Keratinocyte (primary cell): ENCODE measurements at regions not wholly inside any gene's neighbourhood (a gene's known extent, or its start where the extent isn't known, plus 50 kb on each side); places are given as distances from the start of the nearest gene placed in this dataset.
"Not testable (repeated sequence)": the region's sequence is repeated elsewhere in the genome, so short reads cannot be mapped to it uniquely, and the experiment has no call there.

Source experiments
- DNase-seq: peaks from one replicate; pipeline ENCODE4 v3.0.0-alpha.2; 2011; ENCODE audit warnings: low read depth, missing footprints, low spot score
- FAIRE-seq: peaks from 2 replicates; lab custom pipeline; 2011; peaks lifted over from hg19 to GRCh38; lab: Jason Lieb, UNC
- H2AFZ ChIP-seq: 2 replicates; pipeline ENCODE4 v1.6.0; 2012; ENCODE audit warnings: low read length, control low read depth, inconsistent platforms; ENCODE audit not compliant: control insufficient read depth
- H3K27ac ChIP-seq: 2 replicates; pipeline ENCODE4 v1.5.1; 2011; ENCODE audit warnings: low read length; ENCODE audit not compliant: control insufficient read depth, insufficient read depth
- H3K27me3 ChIP-seq: 3 replicates; pipeline ENCODE4 v1.6.0; 2011; ENCODE audit warnings: low read length; ENCODE audit not compliant: control insufficient read depth, insufficient read depth; ENCODE audit errors: extremely low read depth
- H3K36me3 ChIP-seq, 2 experiments: 2 replicates in 1 of 2; 3 replicates in 1 of 2; pipeline ENCODE4 v1.5.1; 2011; ENCODE audit warnings: low read length in 2 of 2, mild to moderate bottlenecking in 1 of 2; ENCODE audit not compliant: control insufficient read depth in 2 of 2, insufficient read depth in 2 of 2; ENCODE audit errors: extremely low read depth in 1 of 2
- H3K4me1 ChIP-seq: 3 replicates; pipeline ENCODE4 v1.5.1; 2011; ENCODE audit warnings: low read length; ENCODE audit not compliant: control insufficient read depth, insufficient read depth; ENCODE audit errors: extremely low read depth
- H3K4me2 ChIP-seq: 3 replicates; pipeline ENCODE4 v1.6.0; 2011; ENCODE audit warnings: low read depth, low read length; ENCODE audit not compliant: control insufficient read depth, insufficient read depth; ENCODE audit errors: extremely low read depth
- H3K4me3 ChIP-seq, 3 experiments: fragments of 200-600 bp in 1 of 3; sonication (generic) in 1 of 3; 2 replicates in 2 of 3; 3 replicates in 1 of 3; pipeline ENCODE4 v1.5.1; 2011 to 2016; ENCODE audit warnings: low read length in 3 of 3, mild to moderate bottlenecking in 3 of 3, control low read depth in 2 of 3, inconsistent platforms in 1 of 3, low read depth in 1 of 3, mixed read lengths in 1 of 3, mixed run types in 1 of 3, moderate library complexity in 1 of 3; ENCODE audit not compliant: control insufficient read depth in 2 of 3, insufficient read depth in 2 of 3; ENCODE audit errors: extremely low read depth in 1 of 3
- H3K79me2 ChIP-seq: 2 replicates; pipeline ENCODE4 v1.6.0; 2012; ENCODE audit warnings: low read length; ENCODE audit not compliant: control insufficient read depth, insufficient read depth
- H3K9ac ChIP-seq: 3 replicates; pipeline ENCODE4 v1.6.0; 2011; ENCODE audit warnings: low read length; ENCODE audit not compliant: control insufficient read depth, insufficient read depth; ENCODE audit errors: extremely low read depth
- H3K9me1 ChIP-seq: 3 replicates; pipeline ENCODE4 v1.6.0; 2011; ENCODE audit warnings: low read length; ENCODE audit not compliant: control insufficient read depth, insufficient read depth; ENCODE audit errors: extremely low read depth
- H3K9me3 ChIP-seq: 2 replicates; pipeline ENCODE4 v1.5.1; 2012; ENCODE audit warnings: low read depth, low read length; ENCODE audit not compliant: control insufficient read depth
- H4K20me1 ChIP-seq: 3 replicates; pipeline ENCODE4 v1.6.0; 2011; ENCODE audit warnings: low read length; ENCODE audit not compliant: control insufficient read depth, insufficient read depth; ENCODE audit errors: extremely low read depth
- EZH2 ChIP-seq: IDR thresholded peaks from one replicate; pipeline ENCODE4 v1.6.1; 2012; ENCODE audit warnings: inconsistent platforms, mild to moderate bottlenecking, low read length, moderate library complexity
- dilution Hi-C: fragments of 300-500 bp; cut with MboI; formaldehyde crosslinking; loops from one replicate; pipeline ENCODE4 v1.7.0; 2020; ENCODE audit warnings: low sequenced_read_pairs; ENCODE audit not compliant: extremely low pct_ligation_motif_present
- TF ChIP-seq, protein P1 (sequence below), 3 experiments: IDR thresholded peaks in 1 of 3; conservative IDR thresholded peaks in 1 of 3; optimal IDR thresholded peaks in 1 of 3; 2 replicates in 2 of 3; 3 replicates in 1 of 3; pipeline versions ENCODE3 to v1.5.1; 2011; ENCODE audit warnings: low read length in 3 of 3, mild to moderate bottlenecking in 3 of 3, moderate library complexity in 2 of 3, control low read depth in 1 of 3, inconsistent platforms in 1 of 3; ENCODE audit not compliant: insufficient read depth in 2 of 3; ENCODE audit errors: extremely low read depth in 1 of 3

DNA sequence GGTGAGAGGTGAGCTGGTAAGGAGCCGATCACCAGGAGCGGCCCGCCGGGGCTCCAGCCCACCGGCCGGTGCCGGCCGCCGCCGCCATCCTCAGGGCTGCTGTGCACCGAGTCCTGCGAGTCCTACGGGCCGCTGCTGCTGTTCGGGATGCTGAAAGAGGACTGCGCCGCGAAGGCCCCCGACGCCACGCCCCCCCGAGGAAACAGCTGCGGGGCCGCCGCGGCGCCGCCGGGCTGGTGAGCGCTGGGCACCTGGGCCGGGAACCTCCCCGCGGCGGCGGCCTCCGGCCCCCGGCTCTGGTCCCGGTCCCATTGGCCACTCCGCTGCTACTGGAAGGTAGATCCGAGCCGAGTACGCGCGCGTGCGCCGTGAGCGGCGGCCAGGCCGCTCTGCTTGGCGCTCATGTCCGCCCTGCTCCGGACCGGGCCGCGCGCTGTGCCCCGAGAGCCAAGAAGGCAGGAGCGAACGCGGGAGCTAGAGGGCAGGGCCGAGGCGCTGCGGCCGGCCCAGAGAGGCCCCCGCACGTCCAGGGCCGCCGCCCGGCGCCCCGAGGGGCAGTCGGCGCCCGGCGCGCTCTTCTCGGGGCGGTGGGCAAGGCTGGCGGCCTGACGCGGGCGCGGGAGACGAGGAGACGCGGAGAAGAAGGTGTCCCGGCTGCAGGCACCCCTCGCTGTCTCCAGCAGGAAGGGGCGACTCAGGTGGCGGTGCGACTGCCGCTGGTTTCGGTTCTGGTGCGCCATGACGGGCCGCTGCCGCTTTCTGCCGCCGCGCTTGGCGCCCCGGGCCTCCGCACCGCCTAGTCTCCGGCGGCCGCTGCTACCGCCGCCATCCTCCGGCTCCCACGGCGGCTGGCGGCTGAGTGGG is 121.3 kb upstream of the WIPF3 start:
- Histone ChIP-seq H3K27me3 (no peaks in the 10 kb centered on the region), H2AFZ (peak overlapping the region; percentile 84), H3K9ac (peak overlapping the region; percentile 56), H3K9me1 (no peaks in the 10 kb centered on the region), H3K79me2 (no peaks in the 10 kb centered on the region), H3K36me3 (no peaks in the 10 kb centered on the region), H3K4me1 (no peaks in the 10 kb centered on the region), H3K4me3 (peak overlapping the region; percentile 56 to 68 (median 59)), H4K20me1 (no peaks in the 10 kb centered on the region), H3K9me3 (no peaks in the 10 kb centered on the region), H3K4me2 (peak overlapping the region; percentile 45), H3K27ac (peak overlapping the region; percentile 26)
- TF ChIP-seq, protein P1, sequence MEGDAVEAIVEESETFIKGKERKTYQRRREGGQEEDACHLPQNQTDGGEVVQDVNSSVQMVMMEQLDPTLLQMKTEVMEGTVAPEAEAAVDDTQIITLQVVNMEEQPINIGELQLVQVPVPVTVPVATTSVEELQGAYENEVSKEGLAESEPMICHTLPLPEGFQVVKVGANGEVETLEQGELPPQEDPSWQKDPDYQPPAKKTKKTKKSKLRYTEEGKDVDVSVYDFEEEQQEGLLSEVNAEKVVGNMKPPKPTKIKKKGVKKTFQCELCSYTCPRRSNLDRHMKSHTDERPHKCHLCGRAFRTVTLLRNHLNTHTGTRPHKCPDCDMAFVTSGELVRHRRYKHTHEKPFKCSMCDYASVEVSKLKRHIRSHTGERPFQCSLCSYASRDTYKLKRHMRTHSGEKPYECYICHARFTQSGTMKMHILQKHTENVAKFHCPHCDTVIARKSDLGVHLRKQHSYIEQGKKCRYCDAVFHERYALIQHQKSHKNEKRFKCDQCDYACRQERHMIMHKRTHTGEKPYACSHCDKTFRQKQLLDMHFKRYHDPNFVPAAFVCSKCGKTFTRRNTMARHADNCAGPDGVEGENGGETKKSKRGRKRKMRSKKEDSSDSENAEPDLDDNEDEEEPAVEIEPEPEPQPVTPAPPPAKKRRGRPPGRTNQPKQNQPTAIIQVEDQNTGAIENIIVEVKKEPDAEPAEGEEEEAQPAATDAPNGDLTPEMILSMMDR (optimal IDR thresholded peaks at IDR 0.05 in 1 of 3, IDR thresholded peaks at IDR 0.05 in 1 of 3, conservative IDR thresholded peaks at IDR 0.05 in 1 of 3; ENCODE audit: extremely low read depth in 1 of 3, insufficient read depth in 2 of 3, low read length in 3 of 3) = no peak
- no peak for TF ChIP-seq EZH2
- DNase-seq = no peak
- dilution Hi-C loops = no loop called here
- FAIRE-seq = no peak

DNA sequence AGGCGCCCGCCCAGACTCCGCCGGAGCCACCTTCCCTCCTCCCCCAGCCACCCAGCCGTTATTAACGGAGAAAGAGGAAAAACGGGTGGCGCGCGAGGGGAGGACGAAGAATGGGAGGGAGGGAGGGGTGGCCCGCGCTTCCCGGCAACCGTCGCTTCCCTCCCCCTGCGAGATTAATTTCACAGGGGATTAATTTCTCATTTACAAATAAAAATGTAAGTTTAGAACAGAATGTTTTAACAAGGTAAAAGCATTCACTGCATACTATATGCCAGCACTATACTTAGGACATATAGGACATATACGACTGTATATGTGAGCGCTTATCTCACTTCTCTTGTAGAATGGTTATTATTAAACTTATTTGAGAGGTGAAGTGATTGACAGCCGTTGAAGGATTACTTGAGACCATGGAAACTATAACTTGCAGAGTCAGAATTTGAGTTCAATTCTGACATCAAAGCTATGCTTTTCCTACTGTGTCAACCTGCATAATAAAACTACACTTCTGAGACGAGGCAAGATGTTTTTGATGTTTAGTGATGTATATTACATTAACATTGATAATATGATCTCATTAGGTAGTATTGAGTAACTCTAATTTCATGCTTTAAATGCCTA is 120.5 kb upstream of the WIPF3 start:
- Histone ChIP-seq H3K9ac (peak overlapping the region; percentile 56), H3K4me3 (peak overlapping the region in 2 of 3 experiments; percentile 56 to 68), H3K4me2 (peak overlapping the region; percentile 70)
- DNase-seq, H3K79me2 ChIP-seq, H3K27me3 ChIP-seq, H3K4me1 ChIP-seq, dilution Hi-C loops, H3K36me3 ChIP-seq, H3K9me3 ChIP-seq, FAIRE-seq, H4K20me1 ChIP-seq, H2AFZ ChIP-seq, H3K9me1 ChIP-seq, H3K27ac ChIP-seq: not testable (repeated sequence)

DNA sequence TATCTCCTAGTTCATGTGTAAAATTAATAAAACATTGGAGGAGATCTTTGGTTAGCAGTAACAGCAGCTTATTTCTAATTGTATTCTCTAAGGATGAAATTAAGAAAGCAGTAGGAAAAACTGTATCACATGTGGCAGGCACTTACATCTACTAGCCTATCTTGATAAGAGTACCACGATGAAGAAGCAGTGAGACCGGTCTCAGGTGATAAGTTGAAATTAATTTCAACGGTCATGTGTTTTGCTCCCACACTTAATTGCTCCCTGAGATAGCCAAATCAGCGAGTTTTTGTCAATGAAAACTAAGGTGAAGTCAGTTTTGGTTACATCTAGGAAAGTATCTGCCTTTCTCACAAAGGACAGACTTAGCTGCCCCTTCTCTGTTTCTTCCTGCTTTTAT is 115.8 kb upstream of the WIPF3 start:
- DNase-seq, H3K9ac ChIP-seq, H2AFZ ChIP-seq, H3K4me1 ChIP-seq, H3K4me2 ChIP-seq, H3K4me3 ChIP-seq, H3K36me3 ChIP-seq, H3K79me2 ChIP-seq, FAIRE-seq, H3K27ac ChIP-seq, H4K20me1 ChIP-seq, H3K27me3 ChIP-seq, H3K9me1 ChIP-seq, H3K9me3 ChIP-seq, dilution Hi-C loops: not testable (repeated sequence)

DNA sequence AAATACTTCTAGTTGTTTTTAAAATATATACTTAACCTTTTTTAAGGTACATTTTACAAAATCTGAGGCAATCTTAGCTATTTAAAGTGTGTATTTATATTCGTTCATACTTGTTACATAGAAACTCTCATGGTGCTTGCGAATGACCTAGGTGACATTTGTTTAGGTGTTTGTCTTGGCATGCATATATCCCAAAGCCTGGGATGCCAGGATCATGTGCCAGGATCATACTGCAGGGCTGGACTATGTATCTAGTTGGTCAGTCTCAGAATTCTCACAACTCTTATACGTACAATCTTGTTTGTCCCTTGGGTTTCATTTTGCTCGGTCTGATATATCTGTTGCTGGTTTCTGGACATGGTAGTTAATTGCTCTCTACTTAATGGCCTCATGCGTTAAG is 109.9 kb upstream of the WIPF3 start:
- H3K4me3 ChIP-seq, H3K4me1 ChIP-seq, H3K79me2 ChIP-seq, DNase-seq, H3K27ac ChIP-seq, H2AFZ ChIP-seq, dilution Hi-C loops, H4K20me1 ChIP-seq, H3K9ac ChIP-seq, H3K36me3 ChIP-seq, H3K9me1 ChIP-seq, H3K4me2 ChIP-seq, FAIRE-seq, H3K9me3 ChIP-seq, H3K27me3 ChIP-seq: not testable (repeated sequence)
